Breast epithelium (tissue), 4 donors: ENCODE measurements at regions not wholly inside any gene's neighbourhood (a gene's known extent, or its start where the extent isn't known, plus 50 kb on each side); places are given as distances from the start of the nearest gene placed in this dataset.
A peak's percentile ranks its signal among the peaks of the same experiment; 100 is the strongest.

Experiments used
- DNase-seq, 2 donors: peaks; one replicate each; pipeline ENCODE4 v3.0.0-alpha.2; 2019; ENCODE audit warnings: low spot score in 2 of 2
- H3K27ac ChIP-seq, 2 donors: fragments of 200-600 bp; sonication (generic) in 1 of 2; one replicate each; pipeline ENCODE4 v1.5.1; 2016 to 2019; ENCODE audit warnings: mild to moderate bottlenecking in 1 of 2
- H3K27me3 ChIP-seq, 2 donors: fragments of 200-600 bp; sonication (generic) in 1 of 2; one replicate each; pipeline versions ENCODE4 v1.5.1 to v1.6.0; 2017 to 2019; ENCODE audit warnings: control low read depth in 1 of 2, mild to moderate bottlenecking in 1 of 2
- H3K36me3 ChIP-seq: fragments of 200-600 bp; one replicate; pipeline ENCODE4 v1.5.1; 2019
- H3K4me1 ChIP-seq, 2 donors: fragments of 200-600 bp; sonication (generic); one replicate each; pipeline ENCODE4 v1.5.1; 2016 to 2019; ENCODE audit warnings: control low read depth in 1 of 2
- H3K4me3 ChIP-seq, 3 donors: fragments of 200-600 bp; sonication (generic); 1 replicate in 2 of 3; 2 replicates in 1 of 3; pipeline ENCODE4 v1.5.1; 2016 to 2019; ENCODE audit warnings: mild to moderate bottlenecking in 3 of 3, moderate library complexity in 2 of 3
- H3K9me3 ChIP-seq, 2 donors: fragments of 200-600 bp; sonication (generic) in 1 of 2; one replicate each; pipeline ENCODE4 v1.5.1; 2016 to 2019; ENCODE audit warnings: control low read depth in 1 of 2
- CTCF ChIP-seq, 3 donors: fragments of 450-650 bp; IDR thresholded peaks; one replicate each; pipeline ENCODE4 v1.5.1; 2016 to 2017; ENCODE audit warnings: antibody characterized with exemption in 3 of 3, mild to moderate bottlenecking in 3 of 3, moderate library complexity in 3 of 3
- POLR2A ChIP-seq: fragments of 450-650 bp; IDR thresholded peaks from one replicate; pipeline ENCODE4 v1.6.1; 2016; ENCODE audit warnings: antibody characterized with exemption, mild to moderate bottlenecking, moderate library complexity
- POLR2AphosphoS5 ChIP-seq, 3 donors: sonication (generic); formaldehyde crosslinking; IDR thresholded peaks; one replicate each; pipeline ENCODE4 v1.6.1; 2017; ENCODE audit warnings: antibody characterized with exemption in 3 of 3
- intact Hi-C: fragments of 100-400 bp; cut with DNase I; formaldehyde crosslinking; loops from one replicate; pipeline ENCODE4 v1.15.1; 2023; ENCODE audit warnings: low total_unique reads

- intact Hi-C loops: no loop called here
- H3K4me1 ChIP-seq: no peaks in the 10 kb centered on the region
- no peaks in the 10 kb centered on the region for H3K36me3 ChIP-seq
- TF ChIP-seq CTCF (IDR thresholded peaks at IDR 0.05): no peak
- no peak for TF ChIP-seq POLR2A
- TF ChIP-seq POLR2AphosphoS5 (IDR thresholded peaks at IDR 0.05): no peak
- no peaks in the 10 kb centered on the region for H3K9me3 ChIP-seq
- H3K27ac ChIP-seq: peak overlapping the region; percentile 19 to 57
- H3K27me3 ChIP-seq: no peaks in the 10 kb centered on the region
- no peak overlapping the region for H3K4me3 ChIP-seq
- no peak for DNase-seq
Observed at GRCh38 chr5:39624890-39625289, 200.1 kb upstream of the DAB2 start.

GRCh38 chr5:39624268-39624886 lies 199.6 kb upstream of the DAB2 start:
- H3K36me3 ChIP-seq: no peaks in the 10 kb centered on the region
- intact Hi-C loops: no loop called here
- TF ChIP-seq CTCF (IDR thresholded peaks at IDR 0.05): no peak
- peak in 1 of 3 donors; percentile 34 for TF ChIP-seq POLR2AphosphoS5 (IDR thresholded peaks at IDR 0.05)
- H3K27ac ChIP-seq: peak overlapping the region; percentile 19 to 57
- H3K4me3 ChIP-seq: no peak overlapping the region
- no peaks in the 10 kb centered on the region for H3K27me3 ChIP-seq
- DNase-seq: peak in 1 of 2 donors; percentile 45
- H3K4me1 ChIP-seq: no peaks in the 10 kb centered on the region
- no peaks in the 10 kb centered on the region for H3K9me3 ChIP-seq

- intact Hi-C loops: no loop called here
- Histone ChIP-seq H3K4me3 (no peak overlapping the region), H3K27me3 (no peaks in the 10 kb centered on the region), H3K27ac (no peak overlapping the region), H3K9me3 (no peaks in the 10 kb centered on the region), H3K4me1 (no peaks in the 10 kb centered on the region), H3K36me3 (no peaks in the 10 kb centered on the region)
- TF ChIP-seq CTCF (IDR thresholded peaks at IDR 0.05): no peak
- DNase-seq: no peak
Observed at GRCh38 chr5:39623291-39623865, 198.6 kb upstream of the DAB2 start.

GRCh38 chr5:39622281-39622680 lies 197.5 kb upstream of the DAB2 start:
- DNase-seq: no peak
- Histone ChIP-seq H3K27ac (no peak overlapping the region), H3K27me3 (no peaks in the 10 kb centered on the region), H3K9me3 (no peaks in the 10 kb centered on the region), H3K4me3 (no peak overlapping the region), H3K36me3 (no peaks in the 10 kb centered on the region), H3K4me1 (no peaks in the 10 kb centered on the region)
- intact Hi-C loops: no loop called here
- TF ChIP-seq CTCF (IDR thresholded peaks at IDR 0.05) (no peak), POLR2A (no peak)

- Histone ChIP-seq H3K27ac (no peak overlapping the region), H3K36me3 (no peaks in the 10 kb centered on the region), H3K4me1 (no peaks in the 10 kb centered on the region), H3K27me3 (no peaks in the 10 kb centered on the region), H3K9me3 (no peaks in the 10 kb centered on the region), H3K4me3 (no peak overlapping the region)
- intact Hi-C loops: no loop called here
- no peak for TF ChIP-seq POLR2AphosphoS5 (IDR thresholded peaks at IDR 0.05)
- TF ChIP-seq CTCF (IDR thresholded peaks at IDR 0.05): no peak
- no peak for TF ChIP-seq POLR2A
- DNase-seq: no peak
Observed at GRCh38 chr5:39619168-39619818, 194.5 kb upstream of the DAB2 start.
